Fibroblast of lung (primary cell): ENCODE measurements at regions not wholly inside any gene's neighbourhood (a gene's known extent, or its start where the extent isn't known, plus 50 kb on each side); places are given as distances from the start of the nearest gene placed in this dataset.
"Not testable (repeated sequence)": the region's sequence is repeated elsewhere in the genome, so short reads cannot be mapped to it uniquely, and the experiment has no call there.

Source experiments
- DNase-seq, 2 donors: peaks; one replicate each; pipeline versions ENCODE4 v3.0.0 to v3.0.0-alpha.2; 2010; ENCODE audit warnings: low read depth in 2 of 2
- H2AFZ ChIP-seq: 2 replicates; pipeline ENCODE4 v1.5.1; 2012; ENCODE audit warnings: low read length, control low read depth, inconsistent platforms
- H3K27ac ChIP-seq: 2 replicates; pipeline ENCODE4 v1.5.1; 2011; ENCODE audit warnings: low read length, control low read depth; ENCODE audit not compliant: insufficient read depth
- H3K27me3 ChIP-seq: 2 replicates; pipeline ENCODE4 v1.5.1; 2011; ENCODE audit warnings: mild to moderate bottlenecking, low read length; ENCODE audit not compliant: control insufficient read depth, insufficient read depth
- H3K36me3 ChIP-seq: 2 replicates; pipeline ENCODE4 v1.5.1; 2011; ENCODE audit warnings: low read length; ENCODE audit not compliant: control insufficient read depth, insufficient read depth
- H3K4me1 ChIP-seq: 2 replicates; pipeline ENCODE4 v1.5.1; 2011; ENCODE audit warnings: low read length; ENCODE audit not compliant: control insufficient read depth, insufficient read depth; ENCODE audit errors: extremely low read depth
- H3K4me2 ChIP-seq: 2 replicates; pipeline ENCODE4 v1.5.1; 2011; ENCODE audit warnings: low read length, control low read depth; ENCODE audit not compliant: insufficient read depth; ENCODE audit errors: extremely low read depth
- H3K4me3 ChIP-seq, 4 experiments: fragments of 200-600 bp in 1 of 4; sonication (generic) in 1 of 4; replicated peaks in 1 of 4; 2 replicates each; pipeline ENCODE4 v1.5.1; 2011 to 2016; ENCODE audit warnings: low read length in 4 of 4, low read depth in 3 of 4, mild to moderate bottlenecking in 3 of 4, control low read depth in 2 of 4, inconsistent platforms in 1 of 4, mixed read lengths in 1 of 4; ENCODE audit not compliant: insufficient read depth in 1 of 4; ENCODE audit errors: control extremely low read depth in 1 of 4
- H3K79me2 ChIP-seq: 2 replicates; pipeline ENCODE4 v1.5.1; 2012; ENCODE audit warnings: mild to moderate bottlenecking, low read length, inconsistent platforms; ENCODE audit not compliant: control insufficient read depth, insufficient read depth
- H3K9ac ChIP-seq: 2 replicates; pipeline ENCODE4 v1.5.1; 2011; ENCODE audit warnings: mild to moderate bottlenecking, low read length, control low read depth; ENCODE audit not compliant: insufficient read depth
- H3K9me3 ChIP-seq: 2 replicates; pipeline ENCODE4 v1.5.1; 2012; ENCODE audit warnings: low read depth, low read length; ENCODE audit not compliant: control insufficient read depth, insufficient read depth
- H4K20me1 ChIP-seq: 2 replicates; pipeline ENCODE4 v1.5.1; 2011; ENCODE audit warnings: low read length; ENCODE audit not compliant: control insufficient read depth, insufficient read depth; ENCODE audit errors: extremely low read depth
- EZH2 ChIP-seq: IDR thresholded peaks from 2 replicates; pipeline ENCODE4 v1.5.1; 2012; ENCODE audit warnings: low read length, control low read depth, mild to moderate bottlenecking; ENCODE audit errors: missing control alignments
- TF ChIP-seq, protein P1 (sequence below), 2 donors: IDR thresholded peaks in 1 of 2; conservative IDR thresholded peaks in 1 of 2; 1 replicate in 1 of 2; 2 replicates in 1 of 2; pipeline ENCODE4 v1.5.1; 2011 to 2012; ENCODE audit warnings: low read length in 2 of 2, control low read depth in 1 of 2, inconsistent platforms in 1 of 2, low read depth in 1 of 2, mild to moderate bottlenecking in 1 of 2

DNA sequence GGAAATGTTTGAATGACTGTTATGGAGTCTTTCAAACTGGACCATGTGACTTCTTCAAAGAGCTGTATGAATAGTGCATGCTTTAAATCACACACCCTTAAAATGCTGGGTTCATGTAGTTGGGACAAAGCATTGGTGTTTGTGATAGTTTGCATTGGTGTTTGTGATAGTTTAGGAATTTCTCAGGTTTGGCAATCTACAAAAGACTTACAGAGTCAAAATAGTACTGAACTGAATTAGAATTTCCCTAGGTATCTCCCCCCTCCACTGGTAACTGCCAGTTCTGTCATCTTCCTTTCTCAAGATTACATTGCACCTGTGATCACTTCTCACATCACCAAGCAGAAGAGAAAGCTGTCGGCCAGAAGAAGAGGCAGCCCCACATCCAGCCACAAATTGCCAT is 261.1 kb downstream of the GATA3 start:
- Histone ChIP-seq H2AFZ (no peak overlapping the region), H3K9ac (no peak overlapping the region), H3K27ac (no peak overlapping the region), H3K4me1 (no peaks in the 10 kb centered on the region), H3K4me3 (no peak overlapping the region), H3K36me3 (no peaks in the 10 kb centered on the region), H4K20me1 (no peaks in the 10 kb centered on the region), H3K79me2 (no peaks in the 10 kb centered on the region), H3K27me3 (no peaks in the 10 kb centered on the region), H3K9me3 (no peaks in the 10 kb centered on the region), H3K4me2 (no peak overlapping the region)
- DNase-seq = no peak
- TF ChIP-seq, protein P1, sequence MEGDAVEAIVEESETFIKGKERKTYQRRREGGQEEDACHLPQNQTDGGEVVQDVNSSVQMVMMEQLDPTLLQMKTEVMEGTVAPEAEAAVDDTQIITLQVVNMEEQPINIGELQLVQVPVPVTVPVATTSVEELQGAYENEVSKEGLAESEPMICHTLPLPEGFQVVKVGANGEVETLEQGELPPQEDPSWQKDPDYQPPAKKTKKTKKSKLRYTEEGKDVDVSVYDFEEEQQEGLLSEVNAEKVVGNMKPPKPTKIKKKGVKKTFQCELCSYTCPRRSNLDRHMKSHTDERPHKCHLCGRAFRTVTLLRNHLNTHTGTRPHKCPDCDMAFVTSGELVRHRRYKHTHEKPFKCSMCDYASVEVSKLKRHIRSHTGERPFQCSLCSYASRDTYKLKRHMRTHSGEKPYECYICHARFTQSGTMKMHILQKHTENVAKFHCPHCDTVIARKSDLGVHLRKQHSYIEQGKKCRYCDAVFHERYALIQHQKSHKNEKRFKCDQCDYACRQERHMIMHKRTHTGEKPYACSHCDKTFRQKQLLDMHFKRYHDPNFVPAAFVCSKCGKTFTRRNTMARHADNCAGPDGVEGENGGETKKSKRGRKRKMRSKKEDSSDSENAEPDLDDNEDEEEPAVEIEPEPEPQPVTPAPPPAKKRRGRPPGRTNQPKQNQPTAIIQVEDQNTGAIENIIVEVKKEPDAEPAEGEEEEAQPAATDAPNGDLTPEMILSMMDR (conservative IDR thresholded peaks at IDR 0.05 in 1 of 2, IDR thresholded peaks at IDR 0.05 in 1 of 2; ENCODE audit: low read depth in 1 of 2, low read length in 2 of 2) = no peak
- no peak for TF ChIP-seq EZH2

DNA sequence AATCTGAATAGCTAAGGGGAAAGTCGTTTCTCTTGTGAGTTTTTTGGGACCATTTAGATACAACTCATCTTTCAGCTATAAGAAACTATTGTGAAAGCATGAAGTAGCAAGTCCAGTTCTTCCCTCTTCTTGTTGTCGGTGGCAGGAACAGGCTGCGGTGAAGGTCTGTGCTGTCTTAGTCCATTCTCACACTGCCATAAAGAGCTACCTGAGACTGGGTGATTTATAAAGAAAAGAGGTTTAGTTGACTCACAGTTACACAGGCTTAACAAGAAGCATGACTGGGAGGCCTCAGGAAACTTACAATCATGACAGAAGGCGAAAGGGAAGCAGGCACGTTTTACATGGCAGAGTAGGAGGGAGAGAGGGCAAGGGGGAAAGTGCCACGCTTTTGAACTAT is 261.8 kb downstream of the GATA3 start:
- no peak overlapping the region for H3K4me2 ChIP-seq
- no peak overlapping the region for H2AFZ ChIP-seq
- H3K27ac ChIP-seq = no peak overlapping the region
- H3K79me2 ChIP-seq = no peaks in the 10 kb centered on the region
- no peaks in the 10 kb centered on the region for H3K9me3 ChIP-seq
- DNase-seq = no peak
- H3K36me3 ChIP-seq = no peaks in the 10 kb centered on the region
- no peak for TF ChIP-seq EZH2
- TF ChIP-seq, protein P1 (conservative IDR thresholded peaks at IDR 0.05 in 1 of 2, IDR thresholded peaks at IDR 0.05 in 1 of 2; ENCODE audit: low read depth in 1 of 2, low read length in 2 of 2) = no peak
- no peaks in the 10 kb centered on the region for H3K27me3 ChIP-seq
- H3K4me3 ChIP-seq = no peak overlapping the region
- H3K4me1 ChIP-seq = no peaks in the 10 kb centered on the region
- H4K20me1 ChIP-seq = no peaks in the 10 kb centered on the region
- H3K9ac ChIP-seq = no peak overlapping the region

DNA sequence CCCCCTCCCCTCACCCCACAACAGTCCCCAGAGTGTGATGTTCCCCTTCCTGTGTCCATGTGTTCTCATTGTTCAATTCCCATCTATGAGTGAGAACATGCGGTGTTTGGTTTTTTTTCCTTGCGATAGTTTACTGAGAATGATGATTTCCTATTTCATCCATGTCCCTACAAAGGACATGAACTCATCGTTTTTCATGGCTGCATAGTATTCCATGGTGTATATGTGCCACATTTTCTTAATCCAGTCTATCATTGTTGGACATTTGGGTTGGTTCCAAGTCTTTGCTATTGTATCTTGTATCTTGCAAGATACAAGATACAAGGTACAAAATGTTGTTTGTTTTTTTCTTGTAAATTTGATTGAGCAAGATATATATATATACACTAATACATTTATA is 263.9 kb downstream of the GATA3 start:
- not testable (repeated sequence) for H2AFZ ChIP-seq, H3K27me3 ChIP-seq, H3K4me3 ChIP-seq, H3K9me3 ChIP-seq, H4K20me1 ChIP-seq, H3K9ac ChIP-seq, H3K4me1 ChIP-seq, H3K36me3 ChIP-seq, H3K79me2 ChIP-seq, DNase-seq, H3K27ac ChIP-seq, H3K4me2 ChIP-seq

DNA sequence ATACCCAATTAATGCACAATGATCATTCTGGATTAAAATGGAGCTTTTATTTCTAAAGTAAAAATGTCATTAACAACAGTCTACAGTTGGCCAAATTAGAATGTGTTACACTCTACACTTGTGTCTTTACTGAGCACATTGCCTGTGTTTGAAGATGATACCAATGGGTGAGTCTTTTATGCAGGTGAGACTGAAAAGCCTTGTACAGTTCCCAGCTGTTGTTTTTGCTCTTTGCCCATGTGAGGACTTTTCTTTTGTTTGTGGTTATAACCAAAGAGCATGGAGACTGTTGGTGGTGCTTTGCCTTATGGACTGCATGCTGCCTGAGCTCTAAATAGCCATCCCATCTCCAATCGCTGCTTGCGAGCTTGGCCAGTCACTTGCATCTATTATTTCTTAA is 264.5 kb downstream of the GATA3 start:
- Histone ChIP-seq H3K4me2 (no peak overlapping the region), H2AFZ (no peak overlapping the region), H4K20me1 (no peaks in the 10 kb centered on the region), H3K9me3 (no peaks in the 10 kb centered on the region), H3K9ac (no peak overlapping the region), H3K4me1 (no peaks in the 10 kb centered on the region), H3K4me3 (no peak overlapping the region), H3K27me3 (no peaks in the 10 kb centered on the region), H3K27ac (no peak overlapping the region), H3K79me2 (no peaks in the 10 kb centered on the region), H3K36me3 (no peaks in the 10 kb centered on the region)
- TF ChIP-seq, protein P1 (conservative IDR thresholded peaks at IDR 0.05 in 1 of 2, IDR thresholded peaks at IDR 0.05 in 1 of 2; ENCODE audit: low read depth in 1 of 2, low read length in 2 of 2) = no peak
- no peak for TF ChIP-seq EZH2
- no peak for DNase-seq
